HG03280 (cell line): ENCODE measurements at regions not wholly inside any gene's neighbourhood (a gene's known extent, or its start where the extent isn't known, plus 50 kb on each side); places are given as distances from the start of the nearest gene placed in this dataset.

Source experiments
- ATAC-seq: cut with Tn5 transposase; IDR thresholded peaks from one replicate; pipeline ENCODE4 v1.9.1; 2021; ENCODE audit warnings: mild to moderate bottlenecking, moderate library complexity; ENCODE audit not compliant: unreplicated experiment

- no peak for ATAC-seq
These were observed 305.9 kb downstream of the PMP22 start for GRCh38 chr17:14959106-14959648.

GRCh38 chr17:14953405-14953804 lies 311.7 kb downstream of the PMP22 start:
- ATAC-seq: no peak

GRCh38 chr17:14950686-14951085 lies 314.4 kb downstream of the PMP22 start:
- ATAC-seq: no peak

- no peak for ATAC-seq
These were observed 314.9 kb downstream of the PMP22 start for GRCh38 chr17:14950216-14950615.

GRCh38 chr17:14947671-14948070 lies 317.5 kb downstream of the PMP22 start:
- ATAC-seq: no peak

GRCh38 chr17:14946481-14946880 lies 318.6 kb downstream of the PMP22 start:
- no peak for ATAC-seq

GRCh38 chr17:14942526-14943190 lies 322.5 kb downstream of the PMP22 start:
- no peak for ATAC-seq

GRCh38 chr17:14940938-14941265 lies 324.2 kb downstream of the PMP22 start:
- ATAC-seq: no peak

- ATAC-seq: no peak
These were observed 324.8 kb downstream of the PMP22 start for GRCh38 chr17:14940108-14940937.

- no peak for ATAC-seq
These were observed 329.2 kb downstream of the PMP22 start for GRCh38 chr17:14935845-14936485.

- ATAC-seq: no peak
These were observed 329.8 kb downstream of the PMP22 start for GRCh38 chr17:14935139-14935841.

GRCh38 chr17:14933676-14934075 lies 331.4 kb downstream of the PMP22 start:
- no peak for ATAC-seq

- no peak for ATAC-seq
These were observed 338.5 kb downstream of the PMP22 start for GRCh38 chr17:14926526-14927122.

- ATAC-seq: no peak
These were observed 339.1 kb downstream of the PMP22 start for GRCh38 chr17:14926073-14926472.

GRCh38 chr17:14925498-14925897 lies 339.6 kb downstream of the PMP22 start:
- no peak for ATAC-seq

- no peak for ATAC-seq
These were observed 341.1 kb downstream of the PMP22 start for GRCh38 chr17:14923981-14924380.

- no peak for ATAC-seq
These were observed 342.7 kb downstream of the PMP22 start for GRCh38 chr17:14922411-14922810.

GRCh38 chr17:14921936-14922335 lies 343.2 kb downstream of the PMP22 start:
- no peak for ATAC-seq

- ATAC-seq: no peak
These were observed 345.4 kb downstream of the PMP22 start for GRCh38 chr17:14919631-14920213.

GRCh38 chr17:14919094-14919493 lies 346.0 kb downstream of the PMP22 start:
- ATAC-seq: no peak
